ENCODE measurements at regions not wholly inside any gene's neighbourhood (a gene's known extent, or its start where the extent isn't known, plus 50 kb on each side); places are given as distances from the start of the nearest gene placed in this dataset.

- Histone ChIP-seq H3K36me3 (ENCODE audit: control insufficient read depth, insufficient read depth, low read length) (no peaks in the 10 kb centered on the region), H3K27me3 (ENCODE audit: control insufficient read depth, insufficient read depth, low read length) (no peaks in the 10 kb centered on the region), H3K4me3 (ENCODE audit: low read depth, low read length) (no peak overlapping the region)
- FAIRE-seq: no peak
- TF ChIP-seq CTCF (IDR thresholded peaks at IDR 0.05; ENCODE audit: insufficient read depth, low read length, severe bottlenecking): no peak
- peak; percentile 12 for DNase-seq (ENCODE audit: low read depth)
These were observed 255.1 kb upstream of the GPRIN3 start for GRCh38 chr4:89562746-89563145.

GRCh38 chr4:89561048-89561447 lies 253.4 kb upstream of the GPRIN3 start:
- no peaks in the 10 kb centered on the region for H3K27me3 ChIP-seq (ENCODE audit: control insufficient read depth, insufficient read depth, low read length)
- no peak for DNase-seq (ENCODE audit: low read depth)
- no peaks in the 10 kb centered on the region for H3K36me3 ChIP-seq (ENCODE audit: control insufficient read depth, insufficient read depth, low read length)
- no peak for FAIRE-seq
- no peak for TF ChIP-seq CTCF (IDR thresholded peaks at IDR 0.05; ENCODE audit: insufficient read depth, low read length, severe bottlenecking)
- H3K4me3 ChIP-seq (ENCODE audit: low read depth, low read length): no peak overlapping the region

GRCh38 chr4:89558147-89558546 lies 250.5 kb upstream of the GPRIN3 start:
- FAIRE-seq: no peak
- Histone ChIP-seq H3K36me3 (ENCODE audit: control insufficient read depth, insufficient read depth, low read length) (no peaks in the 10 kb centered on the region), H3K4me3 (ENCODE audit: low read depth, low read length) (no peak overlapping the region), H3K27me3 (ENCODE audit: control insufficient read depth, insufficient read depth, low read length) (no peaks in the 10 kb centered on the region)
- TF ChIP-seq CTCF (IDR thresholded peaks at IDR 0.05; ENCODE audit: insufficient read depth, low read length, severe bottlenecking): peak; percentile 51
- DNase-seq (ENCODE audit: low read depth): peak; percentile 32

GRCh38 chr4:89556601-89557305 lies 249.2 kb upstream of the GPRIN3 start:
- Histone ChIP-seq H3K36me3 (ENCODE audit: control insufficient read depth, insufficient read depth, low read length) (no peaks in the 10 kb centered on the region), H3K4me3 (ENCODE audit: low read depth, low read length) (no peak overlapping the region), H3K27me3 (ENCODE audit: control insufficient read depth, insufficient read depth, low read length) (no peaks in the 10 kb centered on the region)
- no peak for TF ChIP-seq CTCF (IDR thresholded peaks at IDR 0.05; ENCODE audit: insufficient read depth, low read length, severe bottlenecking)
- peak; percentile 28 for DNase-seq (ENCODE audit: low read depth)
- no peak for FAIRE-seq

- DNase-seq (ENCODE audit: low read depth): no peak
- no peak for FAIRE-seq
These were observed 243.6 kb upstream of the GPRIN3 start for GRCh38 chr4:89551191-89551590.

More at GRCh38 chr4:89551191-89551590, 243.6 kb upstream of the GPRIN3 start:
- H3K36me3 ChIP-seq (ENCODE audit: control insufficient read depth, insufficient read depth, low read length): no peaks in the 10 kb centered on the region
- no peak overlapping the region for H3K4me3 ChIP-seq (ENCODE audit: low read depth, low read length)
- no peaks in the 10 kb centered on the region for H3K27me3 ChIP-seq (ENCODE audit: control insufficient read depth, insufficient read depth, low read length)
- TF ChIP-seq CTCF (IDR thresholded peaks at IDR 0.05; ENCODE audit: insufficient read depth, low read length, severe bottlenecking): no peak

All from bronchial epithelial cell (primary cell).